ENCODE measurements at regions not wholly inside any gene's neighbourhood (a gene's known extent, or its start where the extent isn't known, plus 50 kb on each side); places are given as distances from the start of the nearest gene placed in this dataset.

DNA sequence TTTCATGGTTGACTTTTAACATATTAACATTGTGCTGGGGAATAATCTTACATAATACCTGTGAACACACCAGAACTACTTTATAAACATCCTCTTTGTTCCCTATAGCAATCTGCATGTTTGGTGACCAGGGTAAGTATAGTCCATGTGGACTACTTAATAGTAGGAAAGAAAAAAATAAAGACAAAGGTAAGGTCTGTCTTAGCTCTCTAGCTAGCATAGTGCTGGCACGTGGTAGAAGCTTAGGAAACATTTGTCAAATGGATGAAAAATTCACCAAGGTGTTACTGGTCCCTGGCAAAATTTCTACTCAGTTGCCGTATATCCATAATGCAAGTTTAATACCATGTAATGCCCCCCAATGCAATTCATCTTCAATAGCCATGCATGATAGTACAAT lies 78.6 kb upstream of the ABCA1 start:
- TF ChIP-seq, protein P1, sequence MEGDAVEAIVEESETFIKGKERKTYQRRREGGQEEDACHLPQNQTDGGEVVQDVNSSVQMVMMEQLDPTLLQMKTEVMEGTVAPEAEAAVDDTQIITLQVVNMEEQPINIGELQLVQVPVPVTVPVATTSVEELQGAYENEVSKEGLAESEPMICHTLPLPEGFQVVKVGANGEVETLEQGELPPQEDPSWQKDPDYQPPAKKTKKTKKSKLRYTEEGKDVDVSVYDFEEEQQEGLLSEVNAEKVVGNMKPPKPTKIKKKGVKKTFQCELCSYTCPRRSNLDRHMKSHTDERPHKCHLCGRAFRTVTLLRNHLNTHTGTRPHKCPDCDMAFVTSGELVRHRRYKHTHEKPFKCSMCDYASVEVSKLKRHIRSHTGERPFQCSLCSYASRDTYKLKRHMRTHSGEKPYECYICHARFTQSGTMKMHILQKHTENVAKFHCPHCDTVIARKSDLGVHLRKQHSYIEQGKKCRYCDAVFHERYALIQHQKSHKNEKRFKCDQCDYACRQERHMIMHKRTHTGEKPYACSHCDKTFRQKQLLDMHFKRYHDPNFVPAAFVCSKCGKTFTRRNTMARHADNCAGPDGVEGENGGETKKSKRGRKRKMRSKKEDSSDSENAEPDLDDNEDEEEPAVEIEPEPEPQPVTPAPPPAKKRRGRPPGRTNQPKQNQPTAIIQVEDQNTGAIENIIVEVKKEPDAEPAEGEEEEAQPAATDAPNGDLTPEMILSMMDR (IDR thresholded peaks at IDR 0.05): no peak
- TF ChIP-seq, protein P2, sequence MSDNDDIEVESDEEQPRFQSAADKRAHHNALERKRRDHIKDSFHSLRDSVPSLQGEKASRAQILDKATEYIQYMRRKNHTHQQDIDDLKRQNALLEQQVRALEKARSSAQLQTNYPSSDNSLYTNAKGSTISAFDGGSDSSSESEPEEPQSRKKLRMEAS (IDR thresholded peaks at IDR 0.05; ENCODE audit: low read depth): no peak
- TF ChIP-seq MXI1 (IDR thresholded peaks at IDR 0.05; ENCODE audit: low read depth, low read length) (no peak), RCOR1 (IDR thresholded peaks at IDR 0.05; ENCODE audit: low read length) (no peak), SIN3A (IDR thresholded peaks at IDR 0.05; ENCODE audit: borderline replicate concordance, low read depth, low read length) (no peak), FOXM1 (IDR thresholded peaks at IDR 0.05; ENCODE audit: low read depth) (no peak), YY1 (IDR thresholded peaks at IDR 0.05; ENCODE audit: low read depth) (no peak), SMC3 (IDR thresholded peaks at IDR 0.05; ENCODE audit: low read depth, low read length) (no peak), TEAD4 (IDR thresholded peaks at IDR 0.05; ENCODE audit: borderline replicate concordance, insufficient read depth) (no peak)
- TF ChIP-seq, protein P3, sequence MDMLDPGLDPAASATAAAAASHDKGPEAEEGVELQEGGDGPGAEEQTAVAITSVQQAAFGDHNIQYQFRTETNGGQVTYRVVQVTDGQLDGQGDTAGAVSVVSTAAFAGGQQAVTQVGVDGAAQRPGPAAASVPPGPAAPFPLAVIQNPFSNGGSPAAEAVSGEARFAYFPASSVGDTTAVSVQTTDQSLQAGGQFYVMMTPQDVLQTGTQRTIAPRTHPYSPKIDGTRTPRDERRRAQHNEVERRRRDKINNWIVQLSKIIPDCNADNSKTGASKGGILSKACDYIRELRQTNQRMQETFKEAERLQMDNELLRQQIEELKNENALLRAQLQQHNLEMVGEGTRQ (IDR thresholded peaks at IDR 0.05; ENCODE audit: borderline replicate concordance, low read depth, low read length): no peak
- TF ChIP-seq, protein P4, sequence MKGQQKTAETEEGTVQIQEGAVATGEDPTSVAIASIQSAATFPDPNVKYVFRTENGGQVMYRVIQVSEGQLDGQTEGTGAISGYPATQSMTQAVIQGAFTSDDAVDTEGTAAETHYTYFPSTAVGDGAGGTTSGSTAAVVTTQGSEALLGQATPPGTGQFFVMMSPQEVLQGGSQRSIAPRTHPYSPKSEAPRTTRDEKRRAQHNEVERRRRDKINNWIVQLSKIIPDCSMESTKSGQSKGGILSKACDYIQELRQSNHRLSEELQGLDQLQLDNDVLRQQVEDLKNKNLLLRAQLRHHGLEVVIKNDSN (IDR thresholded peaks at IDR 0.05; ENCODE audit: borderline replicate concordance, low read depth): no peak
